ENCODE measurements at regions not wholly inside any gene's neighbourhood (a gene's known extent, or its start where the extent isn't known, plus 50 kb on each side); places are given as distances from the start of the nearest gene placed in this dataset.

GRCh38 chr15:47944637-47945288 lies 176.0 kb upstream of the SLC24A5 start:
- TF ChIP-seq CTCF (optimal IDR thresholded peaks at IDR 0.05 in 1 of 3, IDR thresholded peaks at IDR 0.05 in 1 of 3, conservative IDR thresholded peaks at IDR 0.05 in 1 of 3; ENCODE audit: extremely low read depth in 1 of 3, insufficient read depth in 2 of 3, low read length in 3 of 3) (peak in 2 of 3 experiments; percentile 6 to 18), EZH2 (IDR thresholded peaks at IDR 0.05; ENCODE audit: low read length) (no peak)
- Histone ChIP-seq H3K4me1 (ENCODE audit: control insufficient read depth, extremely low read depth, insufficient read depth, low read length) (no peaks in the 10 kb centered on the region), H3K9ac (ENCODE audit: control insufficient read depth, extremely low read depth, insufficient read depth, low read length) (no peak overlapping the region), H3K27me3 (ENCODE audit: control insufficient read depth, extremely low read depth, insufficient read depth, low read length) (no peaks in the 10 kb centered on the region), H4K20me1 (ENCODE audit: control insufficient read depth, extremely low read depth, insufficient read depth, low read length) (no peaks in the 10 kb centered on the region), H3K4me3 (ENCODE audit: control insufficient read depth in 2 of 3, extremely low read depth in 1 of 3, insufficient read depth in 2 of 3, low read depth in 1 of 3, low read length in 3 of 3) (no peak overlapping the region), H3K9me1 (ENCODE audit: control insufficient read depth, extremely low read depth, insufficient read depth, low read length) (no peaks in the 10 kb centered on the region), H2AFZ (ENCODE audit: control insufficient read depth, low read length) (no peak overlapping the region), H3K9me3 (ENCODE audit: control insufficient read depth, low read depth, low read length) (no peaks in the 10 kb centered on the region), H3K4me2 (ENCODE audit: control insufficient read depth, extremely low read depth, insufficient read depth, low read depth, low read length) (no peak overlapping the region), H3K79me2 (ENCODE audit: control insufficient read depth, insufficient read depth, low read length) (no peaks in the 10 kb centered on the region), H3K36me3 (ENCODE audit: control insufficient read depth in 2 of 2, extremely low read depth in 1 of 2, insufficient read depth in 2 of 2, low read length in 2 of 2) (no peaks in the 10 kb centered on the region), H3K27ac (ENCODE audit: control insufficient read depth, insufficient read depth, low read length) (no peak overlapping the region)
- FAIRE-seq (no peak), DNase-seq (ENCODE audit: low read depth, low spot score) (no peak)
- dilution Hi-C loops (cut with MboI; ENCODE audit: extremely low pct_ligation_motif_present, low sequenced_read_pairs) = no loop called here

DNA sequence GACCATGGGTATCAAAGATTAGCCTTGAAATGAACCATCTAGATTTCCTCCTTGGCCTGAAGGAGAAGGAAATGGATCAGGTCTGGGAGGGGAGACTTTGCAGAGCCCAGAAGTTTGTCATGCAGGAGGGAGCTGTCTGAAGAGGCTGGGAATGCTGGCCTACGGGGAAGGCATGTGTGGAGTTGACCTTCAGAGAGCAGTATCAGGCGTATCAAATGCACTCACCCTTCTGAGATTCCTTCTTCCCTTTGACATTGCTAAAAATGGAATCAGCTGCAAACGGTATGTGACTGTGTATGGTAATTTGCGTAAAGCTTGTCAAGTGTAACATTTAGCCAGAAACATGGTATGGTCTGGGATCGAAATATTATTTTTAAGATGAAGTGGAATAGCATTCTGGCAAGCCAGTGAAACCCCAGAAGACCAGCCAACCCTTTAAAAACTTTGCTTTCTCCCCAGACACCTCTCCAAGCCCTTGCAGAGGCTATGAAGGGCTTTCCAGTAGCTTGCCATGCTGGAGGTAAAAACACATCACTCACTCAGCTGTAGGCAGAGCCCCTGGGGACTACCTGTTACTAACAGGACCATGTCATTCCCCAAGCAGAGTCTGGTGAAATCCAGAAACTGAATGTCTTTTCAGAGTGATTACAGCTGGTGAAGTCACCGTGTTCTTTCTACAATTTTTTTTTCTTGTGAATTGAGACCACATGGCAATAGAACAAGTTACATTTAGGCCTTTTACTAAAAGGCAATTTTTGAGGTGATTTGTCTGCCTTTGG lies 174.7 kb upstream of the SLC24A5 start:
- H3K9ac ChIP-seq (ENCODE audit: control insufficient read depth, extremely low read depth, insufficient read depth, low read length) = no peak overlapping the region
- dilution Hi-C loops (cut with MboI; ENCODE audit: extremely low pct_ligation_motif_present, low sequenced_read_pairs) = no loop called here
- H3K4me1 ChIP-seq (ENCODE audit: control insufficient read depth, extremely low read depth, insufficient read depth, low read length) = no peaks in the 10 kb centered on the region
- FAIRE-seq (no peak), DNase-seq (ENCODE audit: low read depth, low spot score) (no peak)
- no peaks in the 10 kb centered on the region for H4K20me1 ChIP-seq (ENCODE audit: control insufficient read depth, extremely low read depth, insufficient read depth, low read length)
- no peaks in the 10 kb centered on the region for H3K27me3 ChIP-seq (ENCODE audit: control insufficient read depth, extremely low read depth, insufficient read depth, low read length)
- H3K9me3 ChIP-seq (ENCODE audit: control insufficient read depth, low read depth, low read length) = no peaks in the 10 kb centered on the region
- H3K4me2 ChIP-seq (ENCODE audit: control insufficient read depth, extremely low read depth, insufficient read depth, low read depth, low read length) = no peak overlapping the region
- TF ChIP-seq EZH2 (IDR thresholded peaks at IDR 0.05; ENCODE audit: low read length) = no peak
- TF ChIP-seq CTCF (optimal IDR thresholded peaks at IDR 0.05 in 1 of 3, IDR thresholded peaks at IDR 0.05 in 1 of 3, conservative IDR thresholded peaks at IDR 0.05 in 1 of 3; ENCODE audit: extremely low read depth in 1 of 3, insufficient read depth in 2 of 3, low read length in 3 of 3) = no peak
- H3K79me2 ChIP-seq (ENCODE audit: control insufficient read depth, insufficient read depth, low read length) = no peaks in the 10 kb centered on the region
- H2AFZ ChIP-seq (ENCODE audit: control insufficient read depth, low read length) = no peak overlapping the region
- H3K27ac ChIP-seq (ENCODE audit: control insufficient read depth, insufficient read depth, low read length) = no peak overlapping the region
- H3K9me1 ChIP-seq (ENCODE audit: control insufficient read depth, extremely low read depth, insufficient read depth, low read length) = no peaks in the 10 kb centered on the region
- H3K4me3 ChIP-seq (ENCODE audit: control insufficient read depth in 2 of 3, extremely low read depth in 1 of 3, insufficient read depth in 2 of 3, low read depth in 1 of 3, low read length in 3 of 3) = no peak overlapping the region
- no peaks in the 10 kb centered on the region for H3K36me3 ChIP-seq (ENCODE audit: control insufficient read depth in 2 of 2, extremely low read depth in 1 of 2, insufficient read depth in 2 of 2, low read length in 2 of 2)
